NCI-H1436 (cell line): ENCODE measurements at regions not wholly inside any gene's neighbourhood (a gene's known extent, or its start where the extent isn't known, plus 50 kb on each side); places are given as distances from the start of the nearest gene placed in this dataset.
"Not testable (repeated sequence)": the region's sequence is repeated elsewhere in the genome, so short reads cannot be mapped to it uniquely, and the experiment has no call there.

Experiments
- DNase-seq: peaks from one replicate; lab custom pipeline; 2025; lab: John Stamatoyannopoulos, UW

GRCh38 chr4:37771771-37772170 lies 54.7 kb upstream of the PGM2 start:
- DNase-seq: no peak

GRCh38 chr4:37770016-37770415 lies 56.5 kb upstream of the PGM2 start:
- DNase-seq: no peak

GRCh38 chr4:37769391-37769989 lies 57.0 kb upstream of the PGM2 start:
- DNase-seq: no peak

- peak; percentile 45 for DNase-seq
These were observed 58.9 kb upstream of the PGM2 start for GRCh38 chr4:37767546-37767945.

GRCh38 chr4:37767019-37767418 lies 59.5 kb upstream of the PGM2 start:
- DNase-seq: no peak

GRCh38 chr4:37765741-37766140 lies 60.7 kb upstream of the PGM2 start:
- peak; percentile 9 for DNase-seq

- no peak for DNase-seq
These were observed 62.7 kb upstream of the PGM2 start for GRCh38 chr4:37763831-37764230.

- DNase-seq: no peak
These were observed 63.5 kb upstream of the PGM2 start for GRCh38 chr4:37762991-37763368.

GRCh38 chr4:37762294-37762990 lies 64.0 kb upstream of the PGM2 start:
- no peak for DNase-seq

GRCh38 chr4:37760840-37761239 lies 65.6 kb upstream of the PGM2 start:
- DNase-seq: no peak

GRCh38 chr4:37759833-37760232 lies 66.7 kb upstream of the PGM2 start:
- DNase-seq: no peak

GRCh38 chr4:37758226-37758625 lies 68.3 kb upstream of the PGM2 start:
- no peak for DNase-seq

- DNase-seq: no peak
These were observed 68.7 kb upstream of the PGM2 start for GRCh38 chr4:37757761-37758160.

GRCh38 chr4:37757121-37757520 lies 69.4 kb upstream of the PGM2 start:
- no peak for DNase-seq

- no peak for DNase-seq
These were observed 68.4 kb upstream of the RELL1 start for GRCh38 chr4:37754410-37755185.

- DNase-seq: no peak
These were observed 63.3 kb upstream of the RELL1 start for GRCh38 chr4:37749398-37749988.

- no peak for DNase-seq
These were observed 62.3 kb upstream of the RELL1 start for GRCh38 chr4:37748485-37748884.

- no peak for DNase-seq
These were observed 61.7 kb upstream of the RELL1 start for GRCh38 chr4:37747772-37748330.

GRCh38 chr4:37746852-37747251 lies 60.7 kb upstream of the RELL1 start:
- not testable (repeated sequence) for DNase-seq

- DNase-seq: no peak
These were observed 59.8 kb upstream of the RELL1 start for GRCh38 chr4:37745946-37746345.

GRCh38 chr4:37742149-37742548 lies 56.0 kb upstream of the RELL1 start:
- no peak for DNase-seq

- DNase-seq: no peak
These were observed 55.4 kb upstream of the RELL1 start for GRCh38 chr4:37741564-37741963.

GRCh38 chr4:37740546-37740945 lies 54.4 kb upstream of the RELL1 start:
- no peak for DNase-seq
